T-helper 9 cell (primary cell): ENCODE measurements at regions not wholly inside any gene's neighbourhood (a gene's known extent, or its start where the extent isn't known, plus 50 kb on each side); places are given as distances from the start of the nearest gene placed in this dataset.
"Not testable (repeated sequence)": the region's sequence is repeated elsewhere in the genome, so short reads cannot be mapped to it uniquely, and the experiment has no call there.

Experiments
- DNase-seq: peaks from one replicate; pipeline ENCODE4 v3.0.0-alpha.2; 2020

GRCh38 chr18:8913606-8914403, 188.7 kb upstream of the NDUFV2 start:
- not testable (repeated sequence) for DNase-seq

- DNase-seq = not testable (repeated sequence)
Measured at GRCh38 chr18:8914404-8915264, 187.9 kb upstream of the NDUFV2 start.

DNA sequence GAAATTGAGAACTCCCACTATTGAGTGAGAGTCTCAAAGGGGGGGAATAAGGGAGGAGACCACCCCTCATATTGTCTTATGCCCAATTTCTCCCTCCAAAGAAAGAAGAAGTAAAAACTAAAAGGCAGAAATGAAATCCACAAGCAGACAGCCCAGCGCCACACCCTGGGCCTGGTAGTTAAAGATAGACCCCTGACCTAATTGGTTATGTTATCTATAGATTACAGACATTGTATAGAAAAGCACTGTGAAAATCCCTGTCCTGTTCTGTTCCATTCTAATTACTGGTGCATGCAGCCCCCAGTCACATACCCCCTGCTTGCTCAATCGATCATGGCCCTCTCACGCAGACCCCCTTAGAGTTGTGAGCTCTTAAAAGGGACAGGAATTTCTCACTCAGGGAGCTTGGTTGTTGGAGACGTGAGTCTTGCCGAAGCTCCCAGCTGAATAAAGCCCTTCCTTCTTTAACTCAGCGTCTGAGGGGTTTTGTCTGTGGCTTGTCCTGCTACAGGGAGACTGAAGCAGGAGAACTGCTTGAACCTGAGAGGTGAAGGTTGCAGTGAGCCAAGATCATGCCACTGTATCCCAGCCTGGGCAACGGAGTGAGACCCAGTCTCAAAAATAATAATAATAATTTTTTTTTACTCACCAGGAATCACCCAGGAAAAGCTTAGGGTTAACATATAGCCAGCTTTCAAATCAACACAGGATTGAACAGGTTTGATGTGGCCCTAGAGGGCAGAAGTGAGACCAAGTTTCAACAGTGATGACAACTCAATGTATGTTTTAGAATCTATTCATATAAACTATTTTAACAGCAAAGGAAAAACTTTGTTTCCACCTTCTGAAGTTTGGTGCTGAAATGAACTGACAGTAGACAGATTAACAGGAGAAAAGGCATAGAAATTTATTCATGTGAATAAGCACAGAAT, 181.4 kb upstream of the NDUFV2 start:
- not testable (repeated sequence) for DNase-seq

DNA sequence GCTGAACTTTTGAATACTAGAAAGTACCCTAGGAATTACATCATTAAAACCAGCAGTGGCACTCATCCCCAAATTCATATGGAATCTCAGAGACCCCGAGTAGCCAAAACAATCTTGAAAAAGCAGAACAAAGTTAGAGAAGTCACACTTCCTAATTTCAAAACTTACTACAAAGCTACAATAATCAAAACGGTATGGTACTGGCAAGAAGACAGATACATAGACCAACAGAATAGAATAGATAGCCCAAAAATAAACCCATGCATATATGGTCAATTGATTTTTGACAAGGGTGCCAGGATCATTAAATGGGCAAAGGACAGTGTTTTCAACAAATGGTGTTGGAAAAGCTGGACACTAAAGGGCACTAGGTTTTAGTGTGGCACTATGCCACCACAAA, 176.0 kb upstream of the NDUFV2 start:
- DNase-seq = no peak

DNA sequence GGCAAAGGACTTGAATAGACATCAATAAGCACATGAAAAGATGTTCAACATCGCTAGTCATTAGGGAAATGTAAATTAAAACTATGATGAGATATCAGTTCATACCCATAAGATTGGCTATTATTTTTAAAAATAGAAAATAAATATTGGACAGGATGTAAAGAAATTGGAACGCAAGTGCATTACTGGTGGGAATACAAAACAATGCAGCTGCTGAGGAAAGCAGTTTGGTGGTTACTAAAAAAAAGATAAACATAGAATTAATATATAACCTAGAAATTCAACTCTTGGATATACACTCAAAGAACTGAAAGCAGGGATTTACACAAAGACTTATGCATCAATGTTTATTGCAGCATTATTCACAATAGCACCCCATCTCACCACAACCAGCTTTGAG, 174.5 kb upstream of the NDUFV2 start:
- no peak for DNase-seq

- no peak for DNase-seq
Measured at GRCh38 chr18:8928847-8929780, 173.4 kb upstream of the NDUFV2 start.

DNA sequence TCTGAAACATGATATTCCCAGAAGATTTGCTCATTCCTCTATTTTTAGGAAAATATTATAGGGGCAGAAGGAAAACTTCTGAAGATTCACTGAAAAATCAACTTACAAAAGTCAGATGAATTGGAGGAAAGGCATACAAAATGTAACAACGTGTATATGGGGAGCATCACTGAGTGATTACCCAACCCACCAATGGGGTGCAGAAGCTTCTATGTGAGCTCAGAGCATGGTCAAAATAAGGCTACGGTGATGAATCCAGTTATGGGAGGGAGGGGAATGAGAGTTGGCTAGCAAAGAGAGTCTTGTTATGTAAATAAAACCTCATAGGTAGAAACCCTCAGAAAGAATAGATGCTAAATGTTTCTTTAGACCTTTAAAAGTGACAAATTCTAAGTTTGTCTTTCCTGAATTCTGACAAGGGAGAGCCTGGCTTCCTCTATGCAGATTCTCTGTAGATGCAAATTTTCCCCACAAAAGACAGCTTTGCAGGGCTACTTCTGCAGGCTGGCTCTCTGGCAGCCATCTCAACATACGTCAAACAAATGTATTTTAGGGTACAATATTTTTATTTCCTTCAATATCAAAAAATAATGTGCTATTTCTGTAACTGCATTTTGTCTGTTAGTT, 171.4 kb upstream of the NDUFV2 start:
- DNase-seq = no peak

GRCh38 chr18:8932866-8933265, 169.6 kb upstream of the NDUFV2 start:
- no peak for DNase-seq

DNA sequence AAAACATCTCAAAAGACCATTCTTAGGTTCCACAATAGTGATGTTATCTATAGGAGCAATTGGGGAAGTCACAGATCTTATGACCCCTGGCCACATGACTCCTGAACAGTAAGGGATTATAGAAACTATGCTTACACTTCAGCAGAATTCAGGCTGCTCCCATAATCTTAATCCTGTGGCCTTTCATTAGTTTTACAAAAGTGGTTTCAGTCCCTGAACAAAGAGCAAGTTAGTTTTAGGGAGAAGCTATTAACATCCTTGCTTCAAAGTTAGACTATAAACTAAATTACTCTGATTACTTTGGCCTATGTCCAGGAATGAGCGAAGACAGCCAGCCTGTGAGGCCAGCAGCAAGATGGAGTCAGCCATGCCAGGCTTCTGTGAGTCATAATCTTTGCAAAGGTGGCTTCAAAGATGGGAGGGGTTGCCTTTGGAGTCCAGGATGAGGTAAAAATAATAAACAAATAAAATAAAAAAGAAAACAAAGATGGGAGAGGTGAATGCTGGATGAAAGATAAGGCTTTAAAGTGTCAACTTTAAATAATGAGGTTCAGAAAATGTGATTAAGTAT, 168.7 kb upstream of the NDUFV2 start:
- DNase-seq = no peak

GRCh38 chr18:8935346-8935745, 167.2 kb upstream of the NDUFV2 start:
- not testable (repeated sequence) for DNase-seq

- DNase-seq = no peak
Measured at GRCh38 chr18:8936619-8937018, 165.9 kb upstream of the NDUFV2 start.

DNA sequence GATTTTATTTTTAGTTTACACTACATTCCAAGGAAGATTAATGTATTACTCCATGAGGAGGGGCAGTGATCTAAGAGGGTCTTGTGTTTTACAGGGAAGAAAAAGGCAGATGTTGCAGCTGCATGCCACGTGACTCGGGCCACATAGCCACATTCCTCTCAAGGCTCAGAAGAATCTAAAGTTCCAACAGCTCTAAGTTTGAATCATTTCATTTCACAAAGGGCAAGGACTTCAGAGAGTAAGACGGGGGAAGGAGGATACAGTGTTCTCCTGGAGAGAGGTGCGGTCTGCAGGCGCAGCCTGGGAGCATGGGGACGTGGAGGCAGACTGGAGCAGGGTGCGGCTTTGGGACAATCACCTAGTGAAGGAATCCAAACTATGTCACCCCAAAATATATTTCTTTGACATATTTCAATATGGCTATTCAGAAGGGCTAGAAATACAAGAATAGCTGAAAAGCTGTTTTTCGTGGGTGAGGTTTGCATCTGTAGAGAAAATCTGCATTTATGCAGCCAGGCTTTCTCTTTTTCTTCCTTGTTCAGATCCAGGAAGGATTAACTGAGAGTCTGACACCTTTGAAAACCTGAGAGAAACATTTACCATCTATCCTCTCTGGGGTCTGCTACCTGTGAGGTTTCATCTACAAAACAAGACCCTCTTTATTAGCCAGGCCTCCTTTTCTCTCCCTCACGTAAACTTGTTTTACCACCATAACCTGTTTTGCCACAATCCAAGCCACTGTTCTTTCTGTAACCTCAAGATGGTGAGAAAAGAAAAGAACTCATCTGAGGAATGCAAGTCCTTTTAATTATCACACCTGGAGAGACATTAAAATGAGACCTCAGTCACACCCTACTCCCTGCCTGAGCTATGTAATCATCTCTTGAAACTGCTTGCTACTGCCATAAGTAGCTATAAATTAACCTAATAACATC, 165.1 kb upstream of the NDUFV2 start:
- no peak for DNase-seq

DNA sequence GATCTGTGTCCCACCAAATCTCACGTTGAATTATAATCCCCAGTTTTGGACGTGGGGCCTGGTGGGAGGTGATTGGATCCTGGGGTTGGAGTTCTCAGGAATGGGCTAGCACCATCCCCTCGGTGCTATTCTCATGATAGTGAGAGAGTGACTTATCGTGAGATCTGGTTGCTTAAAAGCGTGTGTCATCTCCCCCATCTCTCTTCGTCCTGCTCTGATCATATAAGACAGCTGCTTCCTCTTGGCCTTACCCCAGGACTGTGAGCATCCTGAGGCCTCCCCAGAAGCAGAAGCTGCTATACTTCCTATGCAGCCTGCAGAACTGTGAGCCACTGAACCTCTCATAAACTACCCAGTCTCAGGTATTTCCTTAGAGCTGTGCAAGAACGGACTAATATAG, 163.7 kb upstream of the NDUFV2 start:
- no peak for DNase-seq

DNA sequence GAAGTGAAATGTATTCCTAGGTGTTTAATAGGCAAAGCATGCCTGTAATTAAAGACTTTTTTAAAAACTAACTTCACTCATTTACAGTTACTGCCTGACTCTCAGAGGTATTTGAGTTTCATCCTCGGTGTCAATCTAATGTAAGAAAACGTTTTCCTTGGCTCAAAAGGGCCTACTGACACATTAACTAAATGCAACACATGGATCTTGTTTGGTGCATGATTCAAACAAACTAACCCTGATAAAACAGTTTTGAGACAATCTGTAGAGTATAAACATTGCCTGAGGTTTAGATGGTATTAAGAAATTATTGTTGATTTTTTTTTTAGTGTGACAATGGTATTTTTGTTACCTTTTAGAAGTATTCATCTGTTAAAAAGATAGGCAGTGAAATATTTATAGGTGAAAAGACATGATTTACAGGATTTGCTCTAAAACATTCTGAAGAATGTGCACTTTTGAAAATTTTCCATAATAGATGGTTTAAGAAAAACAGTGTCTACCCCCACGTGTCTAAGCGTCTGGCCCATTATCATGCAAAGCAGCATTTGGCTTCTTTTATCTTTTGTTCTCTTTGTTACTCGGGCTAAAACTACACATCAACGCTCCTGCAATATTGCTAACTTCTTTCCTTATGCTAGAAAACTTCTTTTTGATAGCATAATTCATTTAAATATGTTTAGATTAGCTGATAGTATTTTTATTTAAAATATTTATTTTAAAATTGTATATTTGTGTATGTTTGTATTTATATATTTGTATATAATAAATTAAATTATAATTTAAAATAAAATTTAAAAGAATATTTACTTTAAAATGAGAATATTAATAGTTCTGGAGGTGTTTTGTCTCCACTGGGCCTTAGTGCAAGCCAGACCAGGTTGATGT, 160.2 kb upstream of the NDUFV2 start:
- DNase-seq = no peak

DNA sequence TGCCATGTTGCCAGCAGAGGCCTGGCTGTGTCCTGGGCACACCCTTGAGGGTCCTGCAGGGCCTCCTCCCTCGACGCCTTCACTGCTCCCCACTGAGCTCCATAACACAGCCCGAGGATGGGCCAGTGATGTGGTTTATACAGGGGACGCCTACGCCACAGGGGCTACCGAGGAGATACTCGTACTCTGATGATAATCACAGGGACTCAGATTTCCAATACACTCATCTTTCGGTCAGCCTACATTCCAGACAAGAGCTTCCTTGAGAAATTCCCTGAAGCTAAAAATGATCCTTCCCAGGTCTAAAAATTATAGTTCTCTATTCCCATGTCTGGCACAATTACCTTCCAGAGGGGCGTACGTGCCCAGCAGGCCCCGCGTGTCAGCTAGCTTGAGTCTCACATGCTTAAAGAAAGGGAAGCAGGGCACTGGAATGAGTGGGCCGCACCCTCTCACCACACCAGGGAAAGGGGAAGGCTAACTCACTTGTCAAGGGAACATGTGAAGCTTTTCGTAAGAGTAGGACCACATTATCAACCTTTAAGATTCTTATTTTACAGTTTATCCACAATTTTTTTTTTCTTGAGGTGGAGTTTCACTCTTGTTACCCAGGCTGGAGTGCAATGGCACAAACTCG, 159.5 kb upstream of the NDUFV2 start:
- DNase-seq = no peak

DNA sequence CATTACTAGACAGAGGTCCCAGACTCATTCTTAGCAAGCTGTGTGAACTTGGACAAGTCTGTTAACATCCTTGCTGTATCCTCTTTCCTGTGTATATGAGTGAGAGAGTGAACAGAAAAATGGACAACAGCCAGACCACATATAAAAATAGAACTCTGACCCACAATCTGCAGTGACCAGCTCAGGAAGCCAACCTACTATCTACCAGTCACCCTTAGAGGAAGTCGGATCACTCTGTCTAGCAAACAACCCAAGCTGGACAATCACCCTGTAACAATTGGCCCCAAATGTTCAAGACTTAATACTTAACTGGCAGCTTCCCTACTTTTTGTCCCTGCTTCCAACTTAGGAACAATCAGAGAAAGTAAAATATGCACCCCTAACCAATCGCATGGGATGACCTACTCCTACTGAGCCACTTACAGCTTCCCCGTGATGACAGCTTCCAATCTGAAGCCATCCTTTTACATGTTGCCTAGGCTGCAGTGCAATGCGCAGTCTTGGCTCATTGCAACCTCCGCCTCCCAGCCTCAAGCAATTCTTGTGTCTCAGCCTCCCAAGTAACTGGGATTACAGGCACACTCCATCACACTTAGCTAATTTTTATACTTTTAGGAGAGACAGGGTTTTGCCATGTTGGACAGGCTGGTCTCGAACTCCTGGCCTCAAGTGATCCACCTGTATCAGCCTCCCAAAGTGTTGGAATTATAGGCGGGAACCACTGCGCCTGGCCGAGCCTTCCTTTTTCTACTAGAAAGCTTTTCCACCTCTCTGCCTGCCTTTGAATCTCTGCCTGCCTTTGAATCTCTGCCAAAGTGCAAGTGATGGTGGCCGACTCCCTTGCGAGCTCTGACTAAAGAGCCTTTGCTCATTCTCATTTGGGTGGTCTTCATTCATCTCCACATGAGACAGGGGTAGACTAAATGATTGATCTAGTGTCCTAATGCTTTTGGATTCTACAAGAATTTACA, 158.3 kb upstream of the NDUFV2 start:
- no peak for DNase-seq

- no peak for DNase-seq
Measured at GRCh38 chr18:8944871-8945245, 157.6 kb upstream of the NDUFV2 start.
